GM23338 (cell line): ENCODE measurements at regions not wholly inside any gene's neighbourhood (a gene's known extent, or its start where the extent isn't known, plus 50 kb on each side); places are given as distances from the start of the nearest gene placed in this dataset.

Experiments used
- ATAC-seq: fragments of 200-7000 bp; cut with Tn5 transposase; 3 replicates; pipeline ENCODE4 v1.9.1; 2020
- DNase-seq: peaks from one replicate; pipeline ENCODE4 v3.0.0-alpha.2; 2015; ENCODE audit warnings: low spot score
- H2AFZ ChIP-seq: fragments of 200-600 bp; sonication (generic); 2 replicates; pipeline ENCODE4 v1.8.0; 2016; ENCODE audit warnings: antibody characterized with exemption, mild to moderate bottlenecking, moderate library complexity
- H3F3A ChIP-seq: fragments of 200-600 bp; sonication (generic); replicated peaks from 2 replicates; pipeline ENCODE4 v1.8.0; 2017; ENCODE audit warnings: antibody characterized with exemption, mixed run types, low read depth
- H3K27ac ChIP-seq: fragments of 200-600 bp; sonication (generic); 2 replicates; pipeline ENCODE4 v1.6.1; 2016; ENCODE audit warnings: low read depth
- H3K27me3 ChIP-seq: fragments of 200-600 bp; sonication (generic); 2 replicates; pipeline ENCODE4 v1.8.0; 2016; ENCODE audit warnings: mild to moderate bottlenecking, mixed run types, moderate library complexity; ENCODE audit not compliant: insufficient read depth
- H3K36me3 ChIP-seq: fragments of 200-600 bp; sonication (generic); 2 replicates; pipeline ENCODE4 v1.8.0; 2016; ENCODE audit warnings: mild to moderate bottlenecking; ENCODE audit not compliant: insufficient read depth
- H3K4me1 ChIP-seq: fragments of 200-600 bp; sonication (generic); 2 replicates; pipeline ENCODE4 v1.8.0; 2016; ENCODE audit warnings: mild to moderate bottlenecking, moderate library complexity; ENCODE audit not compliant: insufficient read depth
- H3K4me2 ChIP-seq: fragments of 200-600 bp; sonication (generic); 2 replicates; pipeline ENCODE4 v1.7.1; 2017; ENCODE audit warnings: mixed run types
- H3K4me3 ChIP-seq: fragments of 200-600 bp; sonication (generic); 2 replicates; pipeline ENCODE4 v1.6.1; 2016; ENCODE audit warnings: mixed run types
- H3K79me2 ChIP-seq: fragments of 200-600 bp; sonication (generic); replicated peaks from 2 replicates; pipeline ENCODE4 v1.8.0; 2017; ENCODE audit warnings: mild to moderate bottlenecking; ENCODE audit not compliant: insufficient read depth
- H3K9me2 ChIP-seq: fragments of 200-600 bp; sonication (generic); 2 replicates; pipeline ENCODE4 v1.8.0; 2017; ENCODE audit not compliant: insufficient read depth
- H4K20me1 ChIP-seq: fragments of 200-600 bp; sonication (generic); replicated peaks from 2 replicates; pipeline ENCODE4 v1.8.0; 2017; ENCODE audit warnings: mild to moderate bottlenecking; ENCODE audit not compliant: insufficient read depth
- H3K27ac Mint-ChIP-seq: 2 replicates; pipeline ENCODE4 v1.8.0; 2020; ENCODE audit warnings: inconsistent platforms, mild to moderate bottlenecking, moderate library complexity, mixed read lengths
- H3K27me3 Mint-ChIP-seq: 3 replicates; pipeline ENCODE4 v1.8.0; 2022; ENCODE audit warnings: low read depth, mild to moderate bottlenecking, moderate library complexity, mixed read lengths, inconsistent platforms; ENCODE audit not compliant: insufficient read depth, poor library complexity
- H3K36me3 Mint-ChIP-seq: 3 replicates; pipeline ENCODE4 v1.8.0; 2021; ENCODE audit warnings: low read depth, mild to moderate bottlenecking, inconsistent platforms, moderate library complexity, mixed read lengths
- H3K4me1 Mint-ChIP-seq: 3 replicates; pipeline ENCODE4 v1.8.0; 2020; ENCODE audit warnings: mild to moderate bottlenecking, inconsistent platforms, mixed read lengths
- H3K4me3 Mint-ChIP-seq: 3 replicates; pipeline ENCODE4 v1.8.0; 2021; ENCODE audit warnings: moderate library complexity, mild to moderate bottlenecking, inconsistent platforms, mixed read lengths
- H3K9me3 Mint-ChIP-seq: 3 replicates; pipeline ENCODE4 v1.8.0; 2020; ENCODE audit warnings: moderate library complexity, mild to moderate bottlenecking, inconsistent platforms, mixed read lengths
- CREB1 ChIP-seq: fragments of 250-450 bp; sonication (Bioruptor Pico); IDR thresholded peaks from 2 replicates; pipeline ENCODE4 v1.5.0; 2020; ENCODE audit warnings: low read depth, mild to moderate bottlenecking, moderate library complexity
- EZH2 ChIP-seq: fragments of 200-600 bp; sonication (generic); IDR thresholded peaks from one replicate; pipeline ENCODE4 v1.8.0; 2017; ENCODE audit warnings: antibody characterized with exemption, mild to moderate bottlenecking, low read depth; ENCODE audit not compliant: unreplicated experiment
- EZH2phosphoT487 ChIP-seq: fragments of 200-600 bp; sonication (generic); IDR thresholded peaks from one replicate; pipeline ENCODE4 v1.8.1; 2018; ENCODE audit warnings: antibody characterized with exemption; ENCODE audit not compliant: unreplicated experiment
- JUNB ChIP-seq: IDR thresholded peaks from one replicate; pipeline ENCODE4 v1.6.1; 2016; ENCODE audit warnings: antibody characterized with exemption; ENCODE audit not compliant: unreplicated experiment
- NANOG ChIP-seq: IDR thresholded peaks from 2 replicates; pipeline ENCODE4 v1.6.1; 2016; ENCODE audit warnings: antibody characterized with exemption, borderline replicate concordance
- POLR2AphosphoS5 ChIP-seq: IDR thresholded peaks from 2 replicates; pipeline ENCODE4 v1.6.1; 2016; ENCODE audit warnings: antibody characterized with exemption, low read depth
- STAT1 ChIP-seq: IDR thresholded peaks from one replicate; pipeline ENCODE4 v1.6.1; 2016; ENCODE audit warnings: antibody characterized with exemption; ENCODE audit not compliant: unreplicated experiment
- ZNF114 ChIP-seq: fragments of 250-450 bp; sonication (Bioruptor Pico); IDR thresholded peaks from 2 replicates; pipeline ENCODE4 v1.5.0; 2020; ENCODE audit warnings: mild to moderate bottlenecking, moderate library complexity
- TF ChIP-seq, protein P1 (sequence below): IDR thresholded peaks from 2 replicates; pipeline ENCODE4 v1.6.1; 2016; ENCODE audit warnings: antibody characterized with exemption
- TF ChIP-seq, protein P2 (sequence below), 2 experiments: fragments of 200-600 bp in 1 of 2; sonication (generic) in 1 of 2; conservative IDR thresholded peaks; 2 replicates each; pipeline versions ENCODE4 v1.5.1 to v1.6.1; 2016 to 2017; ENCODE audit warnings: antibody characterized with exemption in 2 of 2, low read depth in 2 of 2, mild to moderate bottlenecking in 2 of 2, moderate library complexity in 1 of 2
- TF ChIP-seq, protein P3 (sequence below): fragments of 250-450 bp; sonication (Bioruptor Pico); IDR thresholded peaks from 2 replicates; pipeline ENCODE4 v1.5.0; 2020; ENCODE audit warnings: mild to moderate bottlenecking, moderate library complexity

DNA sequence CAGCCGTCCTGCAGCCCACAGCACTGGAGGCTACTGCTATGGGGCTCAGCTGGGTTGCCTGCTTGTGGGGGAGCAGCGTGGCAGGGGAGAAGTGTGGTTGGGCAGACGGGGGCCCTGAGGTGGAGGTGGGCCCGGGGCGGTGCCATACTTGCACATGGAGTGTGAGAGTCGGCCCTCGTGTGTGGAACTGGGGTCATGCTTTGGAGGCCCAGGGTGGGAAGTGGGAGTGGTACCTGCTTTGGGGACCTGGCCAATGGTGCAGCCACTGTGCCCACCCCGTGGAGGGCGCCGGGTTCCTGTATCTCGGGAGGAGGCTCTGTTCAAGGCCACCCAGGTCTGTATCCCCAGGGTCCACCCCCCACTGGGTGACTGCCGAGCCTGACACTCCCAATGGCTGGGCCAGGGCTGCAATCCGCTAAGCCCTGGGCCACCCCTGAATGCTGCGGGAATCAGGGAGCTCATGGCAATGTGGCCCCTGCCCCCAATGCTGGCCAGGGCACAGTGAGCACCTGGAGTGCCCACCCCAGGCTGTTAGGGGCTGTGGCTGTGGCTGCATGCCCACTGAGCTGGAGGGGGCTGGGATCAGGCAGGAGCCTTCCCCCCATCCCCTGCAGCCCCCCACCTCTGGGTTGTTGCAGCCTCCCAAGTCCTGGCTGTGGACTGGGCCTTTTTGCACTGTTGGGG lies 157.9 kb upstream of the SLC38A2 start:
- no peak overlapping the region for H3K4me3 ChIP-seq
- Mint-ChIP-seq H3K27me3 (no peaks in the 10 kb centered on the region), H3K9me3 (peaks cover 43% of the 10 kb centered on the region), H3K4me3 (no peak overlapping the region), H3K36me3 (peaks cover 34% of the 10 kb centered on the region), H3K27ac (no peak overlapping the region), H3K4me1 (peaks cover under 1% of the 10 kb centered on the region; the same call in 2 of the 3 replicates)
- no peak for ATAC-seq
- H3K9me2 ChIP-seq, result no peaks in the 10 kb centered on the region
- H3K4me1 ChIP-seq, result no peaks in the 10 kb centered on the region
- no peaks in the 10 kb centered on the region for H3K36me3 ChIP-seq
- no peak for DNase-seq
- TF ChIP-seq STAT1 (no peak), ZNF114 (CRISPR knock-in tag) (no peak), NANOG (no peak), EZH2 (no peak), CREB1 (CRISPR knock-in tag) (no peak), POLR2AphosphoS5 (no peak), JUNB (no peak), EZH2phosphoT487 (no peak)
- TF ChIP-seq, protein P1, sequence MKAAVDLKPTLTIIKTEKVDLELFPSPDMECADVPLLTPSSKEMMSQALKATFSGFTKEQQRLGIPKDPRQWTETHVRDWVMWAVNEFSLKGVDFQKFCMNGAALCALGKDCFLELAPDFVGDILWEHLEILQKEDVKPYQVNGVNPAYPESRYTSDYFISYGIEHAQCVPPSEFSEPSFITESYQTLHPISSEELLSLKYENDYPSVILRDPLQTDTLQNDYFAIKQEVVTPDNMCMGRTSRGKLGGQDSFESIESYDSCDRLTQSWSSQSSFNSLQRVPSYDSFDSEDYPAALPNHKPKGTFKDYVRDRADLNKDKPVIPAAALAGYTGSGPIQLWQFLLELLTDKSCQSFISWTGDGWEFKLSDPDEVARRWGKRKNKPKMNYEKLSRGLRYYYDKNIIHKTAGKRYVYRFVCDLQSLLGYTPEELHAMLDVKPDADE, result no peak
- TF ChIP-seq, protein P2, sequence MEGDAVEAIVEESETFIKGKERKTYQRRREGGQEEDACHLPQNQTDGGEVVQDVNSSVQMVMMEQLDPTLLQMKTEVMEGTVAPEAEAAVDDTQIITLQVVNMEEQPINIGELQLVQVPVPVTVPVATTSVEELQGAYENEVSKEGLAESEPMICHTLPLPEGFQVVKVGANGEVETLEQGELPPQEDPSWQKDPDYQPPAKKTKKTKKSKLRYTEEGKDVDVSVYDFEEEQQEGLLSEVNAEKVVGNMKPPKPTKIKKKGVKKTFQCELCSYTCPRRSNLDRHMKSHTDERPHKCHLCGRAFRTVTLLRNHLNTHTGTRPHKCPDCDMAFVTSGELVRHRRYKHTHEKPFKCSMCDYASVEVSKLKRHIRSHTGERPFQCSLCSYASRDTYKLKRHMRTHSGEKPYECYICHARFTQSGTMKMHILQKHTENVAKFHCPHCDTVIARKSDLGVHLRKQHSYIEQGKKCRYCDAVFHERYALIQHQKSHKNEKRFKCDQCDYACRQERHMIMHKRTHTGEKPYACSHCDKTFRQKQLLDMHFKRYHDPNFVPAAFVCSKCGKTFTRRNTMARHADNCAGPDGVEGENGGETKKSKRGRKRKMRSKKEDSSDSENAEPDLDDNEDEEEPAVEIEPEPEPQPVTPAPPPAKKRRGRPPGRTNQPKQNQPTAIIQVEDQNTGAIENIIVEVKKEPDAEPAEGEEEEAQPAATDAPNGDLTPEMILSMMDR (conservative IDR thresholded peaks at IDR 0.05; ENCODE audit: low read depth in 2 of 2), result no peak
- TF ChIP-seq, protein P3, sequence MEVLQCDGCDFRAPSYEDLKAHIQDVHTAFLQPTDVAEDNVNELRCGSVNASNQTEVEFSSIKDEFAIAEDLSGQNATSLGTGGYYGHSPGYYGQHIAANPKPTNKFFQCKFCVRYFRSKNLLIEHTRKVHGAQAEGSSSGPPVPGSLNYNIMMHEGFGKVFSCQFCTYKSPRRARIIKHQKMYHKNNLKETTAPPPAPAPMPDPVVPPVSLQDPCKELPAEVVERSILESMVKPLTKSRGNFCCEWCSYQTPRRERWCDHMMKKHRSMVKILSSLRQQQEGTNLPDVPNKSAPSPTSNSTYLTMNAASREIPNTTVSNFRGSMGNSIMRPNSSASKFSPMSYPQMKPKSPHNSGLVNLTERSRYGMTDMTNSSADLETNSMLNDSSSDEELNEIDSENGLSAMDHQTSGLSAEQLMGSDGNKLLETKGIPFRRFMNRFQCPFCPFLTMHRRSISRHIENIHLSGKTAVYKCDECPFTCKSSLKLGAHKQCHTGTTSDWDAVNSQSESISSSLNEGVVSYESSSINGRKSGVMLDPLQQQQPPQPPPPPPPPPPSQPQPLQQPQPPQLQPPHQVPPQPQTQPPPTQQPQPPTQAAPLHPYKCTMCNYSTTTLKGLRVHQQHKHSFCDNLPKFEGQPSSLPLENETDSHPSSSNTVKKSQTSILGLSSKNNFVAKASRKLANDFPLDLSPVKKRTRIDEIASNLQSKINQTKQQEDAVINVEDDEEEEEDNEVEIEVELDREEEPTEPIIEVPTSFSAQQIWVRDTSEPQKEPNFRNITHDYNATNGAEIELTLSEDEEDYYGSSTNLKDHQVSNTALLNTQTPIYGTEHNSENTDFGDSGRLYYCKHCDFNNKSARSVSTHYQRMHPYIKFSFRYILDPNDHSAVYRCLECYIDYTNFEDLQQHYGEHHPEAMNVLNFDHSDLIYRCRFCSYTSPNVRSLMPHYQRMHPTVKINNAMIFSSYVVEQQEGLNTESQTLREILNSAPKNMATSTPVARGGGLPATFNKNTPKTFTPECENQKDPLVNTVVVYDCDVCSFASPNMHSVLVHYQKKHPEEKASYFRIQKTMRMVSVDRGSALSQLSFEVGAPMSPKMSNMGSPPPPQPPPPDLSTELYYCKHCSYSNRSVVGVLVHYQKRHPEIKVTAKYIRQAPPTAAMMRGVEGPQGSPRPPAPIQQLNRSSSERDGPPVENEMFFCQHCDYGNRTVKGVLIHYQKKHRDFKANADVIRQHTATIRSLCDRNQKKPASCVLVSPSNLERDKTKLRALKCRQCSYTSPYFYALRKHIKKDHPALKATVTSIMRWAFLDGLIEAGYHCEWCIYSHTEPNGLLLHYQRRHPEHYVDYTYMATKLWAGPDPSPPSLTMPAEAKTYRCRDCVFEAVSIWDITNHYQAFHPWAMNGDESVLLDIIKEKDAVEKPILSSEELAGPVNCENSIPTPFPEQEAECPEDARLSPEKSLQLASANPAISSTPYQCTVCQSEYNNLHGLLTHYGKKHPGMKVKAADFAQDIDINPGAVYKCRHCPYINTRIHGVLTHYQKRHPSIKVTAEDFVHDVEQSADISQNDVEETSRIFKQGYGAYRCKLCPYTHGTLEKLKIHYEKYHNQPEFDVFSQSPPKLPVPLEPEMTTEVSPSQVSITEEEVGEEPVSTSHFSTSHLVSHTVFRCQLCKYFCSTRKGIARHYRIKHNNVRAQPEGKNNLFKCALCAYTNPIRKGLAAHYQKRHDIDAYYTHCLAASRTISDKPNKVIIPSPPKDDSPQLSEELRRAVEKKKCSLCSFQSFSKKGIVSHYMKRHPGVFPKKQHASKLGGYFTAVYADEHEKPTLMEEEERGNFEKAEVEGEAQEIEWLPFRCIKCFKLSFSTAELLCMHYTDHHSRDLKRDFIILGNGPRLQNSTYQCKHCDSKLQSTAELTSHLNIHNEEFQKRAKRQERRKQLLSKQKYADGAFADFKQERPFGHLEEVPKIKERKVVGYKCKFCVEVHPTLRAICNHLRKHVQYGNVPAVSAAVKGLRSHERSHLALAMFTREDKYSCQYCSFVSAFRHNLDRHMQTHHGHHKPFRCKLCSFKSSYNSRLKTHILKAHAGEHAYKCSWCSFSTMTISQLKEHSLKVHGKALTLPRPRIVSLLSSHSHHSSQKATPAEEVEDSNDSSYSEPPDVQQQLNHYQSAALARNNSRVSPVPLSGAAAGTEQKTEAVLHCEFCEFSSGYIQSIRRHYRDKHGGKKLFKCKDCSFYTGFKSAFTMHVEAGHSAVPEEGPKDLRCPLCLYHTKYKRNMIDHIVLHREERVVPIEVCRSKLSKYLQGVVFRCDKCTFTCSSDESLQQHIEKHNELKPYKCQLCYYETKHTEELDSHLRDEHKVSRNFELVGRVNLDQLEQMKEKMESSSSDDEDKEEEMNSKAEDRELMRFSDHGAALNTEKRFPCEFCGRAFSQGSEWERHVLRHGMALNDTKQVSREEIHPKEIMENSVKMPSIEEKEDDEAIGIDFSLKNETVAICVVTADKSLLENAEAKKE (CRISPR knock-in tag), result no peak
- no peaks in the 10 kb centered on the region for H3F3A ChIP-seq
- no peak overlapping the region for H2AFZ ChIP-seq
- no peak overlapping the region for H3K27ac ChIP-seq
- no peaks in the 10 kb centered on the region for H4K20me1 ChIP-seq
- no peaks in the 10 kb centered on the region for H3K27me3 ChIP-seq
- H3K79me2 ChIP-seq, result no peaks in the 10 kb centered on the region
- H3K4me2 ChIP-seq, result no peak overlapping the region
